Left lung (tissue), 4 donors: ENCODE measurements at regions not wholly inside any gene's neighbourhood (a gene's known extent, or its start where the extent isn't known, plus 50 kb on each side); places are given as distances from the start of the nearest gene placed in this dataset.

ENCODE experiments used
- ATAC-seq: fragments of 200-7000 bp; cut with Tn5 transposase; one replicate; pipeline ENCODE4 v1.9.1; 2020; ENCODE audit warnings: moderate library complexity
- DNase-seq, 4 donors: peaks; one replicate each; pipeline ENCODE4 v3.0.0-alpha.2; 2013 to 2020
- H3K27ac ChIP-seq, 2 donors: fragments of 200-600 bp; sonication (generic) in 1 of 2; one replicate each; pipeline versions ENCODE4 v1.5.0 to v1.8.0; 2020 to 2021
- H3K27me3 ChIP-seq, 2 donors: fragments of 200-600 bp; sonication (generic) in 1 of 2; one replicate each; pipeline versions ENCODE4 v1.5.0 to v1.8.0; 2020 to 2021
- H3K36me3 ChIP-seq, 2 donors: fragments of 200-600 bp; sonication (generic) in 1 of 2; one replicate each; pipeline versions ENCODE4 v1.5.0 to v1.8.0; 2020 to 2021
- H3K4me1 ChIP-seq, 2 donors: fragments of 200-600 bp; one replicate each; pipeline ENCODE4 v1.8.0; 2021
- H3K4me3 ChIP-seq, 2 donors: fragments of 200-600 bp; sonication (generic) in 1 of 2; one replicate each; pipeline versions ENCODE4 v1.5.0 to v1.8.0; 2020 to 2021; ENCODE audit warnings: mild to moderate bottlenecking in 1 of 2
- H3K9me3 ChIP-seq, 2 donors: fragments of 200-600 bp; sonication (generic) in 1 of 2; one replicate each; pipeline versions ENCODE4 v1.5.0 to v1.8.0; 2020 to 2021
- CTCF ChIP-seq, 2 donors: fragments of 200-600 bp; sonication (generic) in 1 of 2; IDR thresholded peaks; one replicate each; pipeline versions ENCODE4 v1.5.0 to v1.8.0; 2021; ENCODE audit warnings: antibody characterized with exemption in 2 of 2
- intact Hi-C, 2 donors: fragments of 100-400 bp; cut with DNase I; formaldehyde crosslinking; loops; one replicate each; pipeline versions ENCODE4 v1.11.2 to v1.14.2; 2022
- donor health status: DM: no; HTN: yes; CAD: no.
- donor health status: DM: no; HTN: no; CAD: no.

DNA sequence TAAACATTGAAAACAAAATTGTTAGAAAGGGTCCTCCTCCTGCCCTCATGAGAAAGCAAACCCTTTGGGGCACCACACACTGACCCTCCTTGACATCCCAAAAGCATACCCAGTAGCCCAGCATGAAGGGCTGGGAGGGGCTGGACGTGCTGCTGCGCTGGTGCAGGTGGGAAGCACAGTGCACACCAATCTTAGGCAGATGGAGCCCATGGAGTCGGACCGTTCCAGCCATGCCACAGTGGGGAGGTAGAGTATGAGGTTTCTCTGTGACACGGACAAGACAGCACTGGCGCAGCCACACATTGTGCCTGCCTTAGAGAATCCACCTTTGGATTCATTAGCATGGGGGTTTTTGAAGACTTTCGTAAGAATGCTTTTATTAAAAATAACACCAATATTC lies 544.2 kb upstream of the FRG1 start:
- DNase-seq (peak in 1 of 4 donors; percentile 45), ATAC-seq (no peak)
- no peak overlapping the region for H3K27ac ChIP-seq
- peaks cover 0 to 3% of the 10 kb centered on the region in 2 donors for H3K9me3 ChIP-seq
- H3K4me3 ChIP-seq, result no peak overlapping the region
- no peak for TF ChIP-seq CTCF (IDR thresholded peaks at IDR 0.05)
- H3K27me3 ChIP-seq, result no peaks in the 10 kb centered on the region
- H3K4me1 ChIP-seq, result no peaks in the 10 kb centered on the region
- H3K36me3 ChIP-seq, result no peaks in the 10 kb centered on the region
- intact Hi-C loops, result no loop called here

DNA sequence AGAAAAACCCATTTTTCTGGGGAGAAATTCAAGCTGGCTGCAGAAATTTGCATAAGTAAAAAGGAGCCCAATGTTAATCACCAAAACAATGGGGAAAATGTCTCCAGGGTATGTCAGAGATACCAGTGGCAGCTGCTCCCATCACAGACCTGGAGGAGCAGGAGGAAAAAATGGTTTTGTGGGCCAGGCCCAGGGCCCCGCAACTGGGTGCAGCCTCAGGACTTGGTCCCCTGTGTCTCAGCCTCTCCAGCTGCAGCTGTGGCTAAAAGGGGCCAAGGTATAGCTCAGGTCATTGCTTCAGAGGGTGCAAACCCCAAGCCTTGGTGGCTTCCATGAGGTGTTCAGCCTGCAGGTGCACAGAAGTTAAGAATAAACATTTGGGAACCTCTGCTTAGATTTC lies 536.4 kb upstream of the FRG1 start:
- Histone ChIP-seq H3K36me3 (no peaks in the 10 kb centered on the region), H3K4me3 (no peak overlapping the region), H3K4me1 (no peaks in the 10 kb centered on the region), H3K9me3 (peaks cover 0 to 6% of the 10 kb centered on the region in 2 donors), H3K27ac (no peak overlapping the region), H3K27me3 (no peaks in the 10 kb centered on the region)
- intact Hi-C loops, result no loop called here
- TF ChIP-seq CTCF (IDR thresholded peaks at IDR 0.05), result no peak
- DNase-seq (no peak), ATAC-seq (no peak)

GRCh38 chr4:189409158-189409557 lies 531.5 kb upstream of the FRG1 start:
- Histone ChIP-seq H3K9me3 (peaks cover 0 to 5% of the 10 kb centered on the region in 2 donors), H3K4me3 (no peak overlapping the region), H3K27ac (no peak overlapping the region), H3K36me3 (no peaks in the 10 kb centered on the region), H3K27me3 (no peaks in the 10 kb centered on the region), H3K4me1 (no peaks in the 10 kb centered on the region)
- ATAC-seq, result no peak
- no peak for TF ChIP-seq CTCF (IDR thresholded peaks at IDR 0.05)
- intact Hi-C loops, result no loop called here
- DNase-seq, result no peak

- H3K9me3 ChIP-seq, result no peaks in the 10 kb centered on the region
- H3K4me3 ChIP-seq, result no peak overlapping the region
- H3K27ac ChIP-seq, result no peak overlapping the region
- ATAC-seq, result no peak
- H3K27me3 ChIP-seq, result no peaks in the 10 kb centered on the region
- H3K36me3 ChIP-seq, result no peaks in the 10 kb centered on the region
- no peak for TF ChIP-seq CTCF (IDR thresholded peaks at IDR 0.05)
- intact Hi-C loops, result no loop called here
- no peaks in the 10 kb centered on the region for H3K4me1 ChIP-seq
- no peak for DNase-seq
Observed at GRCh38 chr4:189414021-189414420, 526.7 kb upstream of the FRG1 start.

DNA sequence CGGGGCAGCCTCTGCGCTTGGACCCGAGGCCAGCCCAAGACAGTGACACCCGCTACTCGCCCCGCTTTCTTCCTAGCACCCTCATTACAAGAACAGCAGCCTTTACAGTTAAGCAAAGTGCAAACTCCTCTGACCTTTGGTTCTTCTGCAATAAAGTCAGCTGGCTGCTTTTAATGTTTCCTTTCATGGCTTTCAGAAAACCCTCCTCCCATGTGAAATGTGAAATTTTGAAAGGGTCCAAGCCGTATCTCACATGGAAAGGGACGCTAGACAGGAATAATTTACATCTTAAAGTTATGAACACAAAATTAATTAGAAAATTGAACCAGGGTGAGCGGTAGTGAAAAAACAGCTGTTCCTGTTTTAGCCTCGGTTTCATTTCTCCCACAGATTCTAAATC lies 520.1 kb upstream of the FRG1 start:
- Histone ChIP-seq H3K9me3 (no peaks in the 10 kb centered on the region), H3K27ac (no peak overlapping the region), H3K4me1 (no peaks in the 10 kb centered on the region), H3K4me3 (no peak overlapping the region), H3K27me3 (no peaks in the 10 kb centered on the region), H3K36me3 (no peaks in the 10 kb centered on the region)
- DNase-seq, result no peak
- TF ChIP-seq CTCF (IDR thresholded peaks at IDR 0.05), result no peak
- ATAC-seq, result no peak
- intact Hi-C loops, result no loop called here
